ENCODE measurements at regions not wholly inside any gene's neighbourhood (a gene's known extent, or its start where the extent isn't known, plus 50 kb on each side); places are given as distances from the start of the nearest gene placed in this dataset.
A peak's percentile ranks its signal among the peaks of the same experiment; 100 is the strongest.

DNA sequence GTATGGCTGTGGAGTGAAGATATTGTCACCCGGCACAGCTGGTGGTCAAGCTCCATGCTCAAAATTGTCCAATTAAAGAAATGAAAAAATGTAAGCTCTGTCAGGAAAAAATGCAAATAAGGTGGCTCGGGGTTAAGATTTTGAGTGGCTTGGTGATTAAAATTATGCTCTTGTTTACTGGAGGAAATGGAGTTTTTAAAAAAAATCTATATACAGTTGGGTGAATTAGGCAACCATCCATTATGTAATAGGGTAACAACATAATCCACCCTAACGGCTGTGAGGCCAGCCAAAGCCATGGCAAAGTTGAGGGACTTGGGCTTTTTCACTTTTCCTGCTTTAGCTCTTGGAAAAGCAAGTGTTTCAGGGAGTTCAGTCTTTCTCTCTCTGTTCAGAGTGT is 260.8 kb upstream of the HABP2 start:
- DNase-seq (ENCODE audit: low spot score) = no peak

DNA sequence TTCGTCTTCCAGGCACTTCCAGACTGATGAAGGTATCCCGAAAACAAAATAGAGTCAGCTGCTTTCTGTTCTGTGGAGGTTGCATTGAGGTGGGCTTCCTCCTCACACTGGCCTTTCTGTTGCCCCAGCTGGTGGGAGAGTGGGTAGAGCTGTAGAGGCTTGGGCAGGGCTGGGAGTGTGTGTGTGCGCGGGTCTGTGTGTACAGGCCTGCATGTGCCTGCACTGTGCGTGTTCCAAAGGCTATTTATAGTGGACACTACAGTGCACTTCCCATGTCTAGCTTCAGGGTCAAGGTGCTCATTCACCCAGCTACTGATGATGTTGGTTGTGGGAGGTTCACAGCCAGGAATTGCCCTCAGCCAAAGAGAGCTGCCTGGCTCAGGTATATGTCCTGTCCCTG is 260.1 kb upstream of the HABP2 start:
- no peak for DNase-seq (ENCODE audit: low spot score)

DNA sequence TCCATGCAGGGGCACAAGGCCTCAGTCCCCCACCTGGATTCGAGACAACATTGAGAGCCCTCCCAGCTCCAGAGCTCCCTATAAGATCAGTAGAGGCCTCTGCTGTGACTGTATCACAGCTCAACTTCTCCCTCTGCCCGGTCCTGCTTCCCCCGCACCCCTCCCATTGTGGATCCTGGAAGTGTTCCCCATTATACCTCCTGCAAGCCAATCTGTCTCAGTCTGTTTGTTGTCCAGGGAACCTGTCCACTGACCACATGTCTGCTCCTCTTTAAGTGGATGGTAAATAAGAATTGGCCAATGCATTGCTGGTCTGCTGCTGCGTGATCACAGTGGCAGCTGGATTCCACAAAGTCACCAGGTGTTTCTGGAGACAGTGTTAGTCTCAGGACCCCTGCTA is 259.7 kb upstream of the HABP2 start:
- DNase-seq (ENCODE audit: low spot score) = no peak

DNA sequence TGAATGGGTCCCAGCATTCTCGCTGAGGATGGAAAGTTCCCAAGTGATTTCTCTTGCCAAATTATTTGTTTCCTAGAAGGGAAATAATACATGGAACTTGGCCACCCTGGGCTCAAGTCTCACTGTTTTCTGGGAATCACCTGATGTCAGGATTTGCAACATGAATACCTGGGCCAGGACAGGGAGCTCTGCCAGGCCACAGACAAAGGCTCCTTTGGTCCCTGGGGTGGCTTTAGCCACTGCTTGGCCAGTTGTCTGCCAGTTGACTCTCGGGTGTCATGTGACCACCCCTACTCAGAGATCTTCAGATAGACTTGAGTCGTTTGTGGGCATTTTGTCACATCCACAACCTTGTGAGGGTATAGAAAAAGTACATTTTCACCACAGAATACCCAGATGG is 258.0 kb upstream of the HABP2 start:
- DNase-seq (ENCODE audit: low spot score) = no peak

DNA sequence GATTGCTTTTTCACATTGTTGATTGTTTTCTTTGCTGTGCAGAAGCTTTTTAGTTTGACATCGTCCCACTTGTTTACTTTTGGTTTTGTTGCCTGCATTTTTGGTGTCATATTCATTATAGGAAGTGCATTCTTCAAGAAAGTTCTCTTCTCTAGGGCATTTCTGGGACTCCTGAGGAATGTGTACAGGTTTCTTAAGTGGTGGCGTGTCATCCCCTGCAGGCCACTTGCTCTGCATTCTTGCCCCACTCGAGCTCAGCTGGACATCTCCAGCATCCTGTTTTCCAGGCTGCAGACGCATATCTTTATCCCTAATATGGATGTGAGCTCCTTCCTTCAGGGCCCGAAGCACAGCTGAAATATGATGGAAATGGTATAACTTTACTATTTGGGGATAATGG is 255.6 kb upstream of the HABP2 start:
- peak; percentile 15 for DNase-seq (ENCODE audit: low spot score)

DNA sequence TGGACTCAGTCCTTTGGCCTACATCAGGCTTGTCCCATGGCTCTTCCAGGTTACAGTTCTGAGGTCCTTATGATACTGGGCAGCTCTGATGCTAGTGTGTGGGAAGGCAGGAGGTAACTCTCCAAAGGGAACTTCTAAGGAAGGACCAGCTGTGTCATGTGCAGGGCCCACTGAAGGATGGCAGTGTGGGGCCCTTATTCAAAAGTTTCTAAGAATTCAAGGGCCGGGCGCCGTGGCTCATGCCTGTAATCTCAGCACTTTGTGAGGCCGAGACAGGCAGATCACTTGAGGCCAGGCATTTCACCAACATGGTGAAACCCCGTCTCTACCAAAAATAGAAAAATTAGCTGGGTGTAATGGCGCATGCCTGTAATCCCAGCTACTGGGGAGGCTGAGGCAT is 254.2 kb upstream of the HABP2 start:
- no peak for DNase-seq (ENCODE audit: low spot score)

DNA sequence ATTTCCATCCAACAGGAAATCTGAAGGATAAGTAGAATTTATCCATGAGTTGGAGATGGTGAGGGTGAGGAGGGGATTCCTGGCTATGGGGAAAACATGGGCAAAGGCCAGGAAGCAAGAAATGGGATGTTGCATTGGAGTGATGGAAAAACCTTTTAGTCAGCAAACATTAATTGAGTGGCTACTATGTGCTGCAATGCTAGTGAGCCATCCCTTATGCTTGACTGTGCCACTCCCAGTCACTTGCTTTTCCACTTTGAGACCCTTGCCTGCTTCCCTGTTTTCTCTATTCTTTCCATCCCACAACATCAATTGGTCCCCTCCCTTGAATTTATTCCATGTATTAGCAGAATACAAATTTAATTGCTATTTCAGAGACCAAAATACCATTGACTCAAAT is 252.7 kb upstream of the HABP2 start:
- DNase-seq (ENCODE audit: low spot score) = no peak

DNA sequence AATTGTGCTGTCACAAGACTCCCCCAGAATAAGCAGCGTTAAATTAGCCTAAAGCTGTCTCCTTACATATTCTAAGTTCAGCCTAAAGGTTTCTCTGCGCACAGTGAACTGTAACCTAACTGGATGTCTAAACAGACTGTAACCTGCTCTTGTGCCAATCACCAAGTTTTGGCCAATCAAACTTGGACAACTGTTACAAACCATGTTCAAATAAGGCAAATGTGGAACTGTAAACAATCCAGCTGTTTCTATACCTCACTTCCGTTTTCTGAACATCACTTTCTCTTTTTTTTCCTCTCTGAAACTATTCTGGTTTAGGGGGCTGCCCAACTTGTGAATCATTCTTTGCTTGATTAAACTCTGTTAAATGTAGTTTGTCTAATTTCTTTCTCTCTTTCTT is 252.2 kb upstream of the HABP2 start:
- no peak for DNase-seq (ENCODE audit: low spot score)

DNA sequence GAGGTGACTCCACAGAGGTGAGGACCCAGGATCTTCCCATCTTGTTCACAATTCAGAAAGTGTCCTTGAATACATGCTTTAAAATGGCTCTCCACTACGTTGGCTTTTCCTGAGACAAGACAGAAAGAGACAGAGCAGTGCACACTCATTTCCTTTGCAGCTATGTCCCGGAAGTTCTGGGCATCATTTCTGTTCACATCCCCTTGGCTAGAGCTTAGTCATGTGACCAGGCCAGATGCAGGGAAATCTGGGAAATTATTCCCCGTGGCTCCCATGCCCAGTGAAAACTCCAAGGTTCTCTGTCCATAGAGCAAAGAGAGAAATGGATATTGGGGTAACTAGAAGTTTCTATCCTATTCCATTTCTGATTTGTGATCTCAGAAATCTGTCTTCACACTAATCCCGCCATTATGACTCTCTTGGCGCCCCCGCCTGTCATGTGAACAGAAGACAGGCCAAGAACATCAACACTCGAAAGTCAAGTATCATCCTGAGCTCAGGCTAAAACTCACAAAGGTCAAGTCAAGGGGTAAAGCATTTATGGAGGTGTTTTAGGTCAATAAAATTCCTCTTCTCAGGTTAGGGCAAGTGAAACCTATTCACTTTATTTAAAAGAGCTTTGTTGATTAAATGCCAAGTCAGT is 251.4 kb upstream of the HABP2 start:
- DNase-seq (ENCODE audit: low spot score) = no peak

DNA sequence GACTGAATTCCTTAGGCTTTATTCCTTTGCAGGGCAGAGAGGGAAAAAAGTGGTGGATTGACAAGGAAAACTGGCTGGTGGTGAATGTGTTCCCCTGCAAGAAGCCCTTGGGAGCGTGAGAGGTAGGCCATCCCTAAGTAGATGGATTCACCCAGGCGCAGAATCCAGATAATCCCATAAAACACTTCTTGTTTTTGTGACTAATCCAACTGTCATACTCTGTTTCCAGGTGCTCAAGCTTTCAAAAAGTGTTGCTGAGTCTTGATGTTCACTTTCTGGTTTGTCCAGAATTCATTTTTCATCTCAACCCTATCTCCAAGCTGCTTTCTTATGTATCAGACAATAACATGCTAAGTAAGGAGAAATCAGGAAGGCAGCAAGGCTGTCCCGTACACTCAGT is 250.8 kb upstream of the HABP2 start:
- DNase-seq (ENCODE audit: low spot score) = no peak

DNA sequence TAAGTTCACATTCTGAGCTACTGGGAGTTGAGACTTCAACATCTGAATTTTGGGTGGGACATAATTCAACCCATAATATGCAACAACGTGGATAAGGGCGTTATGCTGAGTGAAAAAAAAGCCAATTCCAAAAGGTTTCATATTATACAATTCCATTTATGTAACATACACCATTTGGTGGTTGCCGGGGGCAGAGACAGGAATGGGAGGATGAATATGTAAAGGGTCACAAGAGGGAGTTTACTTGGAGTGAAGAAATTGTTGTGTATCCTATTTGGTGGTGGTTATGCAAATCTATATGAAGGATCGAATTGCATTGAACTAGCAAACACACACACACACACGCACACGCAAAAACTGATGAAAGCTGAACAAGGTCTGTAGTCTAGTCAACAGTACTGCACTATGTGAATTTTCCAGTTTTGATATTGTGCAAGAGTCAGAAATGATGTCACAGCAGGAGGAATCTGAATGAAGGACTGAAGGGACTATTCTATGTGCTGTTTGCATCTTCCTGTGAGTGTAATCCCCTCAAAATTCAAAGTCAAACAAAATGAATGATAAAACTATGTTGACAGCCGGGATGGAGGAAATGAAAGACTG is 249.2 kb upstream of the HABP2 start:
- DNase-seq (ENCODE audit: low spot score) = no peak

DNA sequence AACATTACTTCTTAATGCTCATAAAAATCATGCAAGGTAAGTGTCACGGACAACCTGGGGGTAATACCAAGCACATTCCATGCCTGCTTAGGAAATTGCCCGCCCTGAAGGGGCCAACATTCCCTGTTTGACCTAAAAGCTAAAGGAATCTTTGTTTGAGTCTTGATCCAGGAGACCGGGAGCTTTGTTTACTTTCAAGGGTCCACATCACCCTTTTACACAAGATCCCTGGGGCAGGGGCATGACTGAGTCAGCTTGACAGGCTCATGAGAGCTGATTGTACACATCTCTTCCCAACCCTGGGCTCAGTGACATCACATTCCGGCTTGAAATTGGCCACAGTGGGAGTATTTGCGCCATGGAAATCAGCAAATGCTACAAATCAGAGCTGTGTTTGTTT is 248.1 kb upstream of the HABP2 start:
- no peak for DNase-seq (ENCODE audit: low spot score)

DNA sequence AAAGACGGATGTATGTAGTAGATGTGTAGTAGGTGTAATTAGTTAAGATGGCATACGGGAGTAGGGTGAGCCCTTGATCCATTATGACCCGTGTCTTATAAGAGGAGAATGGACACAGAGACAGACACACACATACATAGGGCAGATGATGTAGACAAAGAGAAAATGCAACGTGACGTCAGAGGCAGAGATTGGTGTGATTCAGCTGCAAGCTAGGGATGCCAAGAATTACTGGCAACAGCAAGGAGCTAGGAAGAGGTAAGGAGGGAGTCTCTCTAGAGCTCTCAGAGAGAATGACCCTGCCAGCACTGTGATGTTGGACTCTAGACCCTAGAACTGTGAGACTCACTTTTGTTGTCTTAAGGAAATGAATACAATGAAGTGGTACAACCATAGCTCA is 247.0 kb upstream of the HABP2 start:
- DNase-seq (ENCODE audit: low spot score) = no peak

DNA sequence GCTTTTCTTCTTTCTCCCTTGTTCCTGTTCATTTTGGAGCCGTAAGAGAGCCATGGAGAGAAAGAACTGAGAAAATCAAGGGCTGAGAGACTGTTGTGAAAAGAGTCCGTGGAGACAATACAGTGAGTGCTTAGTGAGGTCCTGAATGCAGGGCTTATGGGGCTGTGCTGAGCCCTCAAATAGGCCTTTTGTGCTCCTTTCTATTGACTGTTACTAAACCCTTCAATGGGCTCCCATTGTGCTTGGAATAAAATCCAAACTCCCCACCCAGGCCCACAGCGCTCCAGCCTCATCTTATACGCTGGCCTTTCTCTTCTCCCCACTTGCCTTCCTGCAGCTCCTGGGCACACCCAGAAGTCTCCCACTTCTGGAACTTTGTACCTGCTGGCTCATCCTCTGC is 243.1 kb upstream of the HABP2 start:
- DNase-seq (ENCODE audit: low spot score) = no peak

DNA sequence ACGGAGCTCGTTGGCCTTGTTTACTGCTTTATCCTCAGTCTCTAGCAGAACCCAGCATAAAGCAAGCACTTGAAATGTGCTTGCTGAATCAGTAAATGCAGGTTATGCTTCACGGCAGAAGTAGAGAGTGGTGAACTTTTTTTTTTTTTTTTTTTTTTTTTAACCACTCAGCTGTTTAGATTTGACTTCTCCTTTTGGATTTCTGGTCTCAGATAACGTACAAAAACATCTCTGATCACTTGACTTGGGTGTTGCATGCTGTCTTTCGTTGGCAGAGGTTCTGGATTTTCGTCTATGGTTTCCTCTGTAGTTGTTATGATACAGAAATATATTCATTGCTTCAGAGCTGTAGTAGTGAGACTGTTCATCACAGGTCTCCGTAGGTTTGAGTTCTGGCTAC is 242.5 kb upstream of the HABP2 start:
- DNase-seq (ENCODE audit: low spot score) = no peak

DNA sequence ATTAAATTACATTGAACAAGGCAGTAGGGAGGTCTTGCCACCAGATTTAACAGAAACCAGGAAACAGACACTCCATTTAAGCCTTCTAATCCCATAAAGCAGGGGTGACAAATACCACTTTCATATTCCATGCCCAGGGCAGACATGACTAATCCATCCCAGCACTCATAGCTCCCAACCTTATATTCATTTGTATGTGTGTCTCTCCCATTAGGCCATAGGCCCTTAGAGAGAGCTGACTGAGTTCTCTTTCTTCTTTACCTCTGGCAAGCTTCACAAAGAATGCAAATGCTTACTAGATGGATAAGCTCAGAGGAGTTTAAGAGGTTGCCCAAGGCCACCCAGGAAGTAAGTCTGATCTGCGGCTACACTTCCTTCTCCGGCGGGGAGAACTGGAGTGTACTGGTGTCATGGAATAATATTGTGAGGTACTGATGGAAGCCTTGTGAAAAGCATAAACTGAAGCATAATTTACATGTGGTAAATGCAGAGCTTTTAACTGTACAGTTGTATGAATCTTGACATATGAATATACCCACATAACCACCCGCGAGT is 239.7 kb upstream of the HABP2 start:
- DNase-seq (ENCODE audit: low spot score) = no peak

DNA sequence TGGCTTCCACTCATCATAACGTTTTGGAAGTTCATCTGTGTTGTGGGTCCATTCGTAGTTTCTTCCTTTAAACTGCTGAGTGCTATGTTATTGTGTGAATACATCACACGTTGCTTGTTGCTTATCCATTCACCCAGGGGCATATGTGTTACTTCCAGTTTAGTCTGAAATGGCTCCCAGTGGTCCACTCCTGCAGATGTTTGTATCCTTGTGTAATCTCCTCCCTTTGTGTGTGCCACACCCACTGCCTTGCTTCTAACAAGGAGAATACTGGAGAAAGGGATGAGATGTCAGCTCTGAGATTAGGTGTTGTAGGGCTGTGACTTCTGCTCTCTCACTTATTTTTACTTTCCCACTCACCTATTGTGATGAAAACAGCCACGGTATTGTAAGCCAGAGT is 239.1 kb upstream of the HABP2 start:
- DNase-seq (ENCODE audit: low spot score) = no peak

DNA sequence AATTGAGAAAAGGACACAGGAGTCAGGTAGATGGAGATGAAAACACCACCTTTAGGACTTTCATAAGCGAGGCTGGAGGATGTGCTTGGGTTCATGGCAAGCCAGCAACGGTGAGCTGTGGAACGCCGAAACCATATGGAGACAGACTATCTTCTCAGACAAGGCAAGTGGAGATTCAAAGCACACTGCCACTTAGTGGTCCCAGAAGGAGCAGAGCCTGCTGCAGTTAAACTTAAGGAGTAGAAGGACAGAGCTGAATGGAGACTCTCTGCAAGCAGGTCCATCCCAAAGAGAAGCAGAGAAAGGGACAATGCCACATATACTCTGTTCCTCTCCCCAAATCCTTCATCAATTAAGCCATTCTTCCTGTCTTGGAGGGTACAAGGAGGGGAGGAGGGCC is 236.3 kb upstream of the HABP2 start:
- DNase-seq (ENCODE audit: low spot score) = no peak

DNA sequence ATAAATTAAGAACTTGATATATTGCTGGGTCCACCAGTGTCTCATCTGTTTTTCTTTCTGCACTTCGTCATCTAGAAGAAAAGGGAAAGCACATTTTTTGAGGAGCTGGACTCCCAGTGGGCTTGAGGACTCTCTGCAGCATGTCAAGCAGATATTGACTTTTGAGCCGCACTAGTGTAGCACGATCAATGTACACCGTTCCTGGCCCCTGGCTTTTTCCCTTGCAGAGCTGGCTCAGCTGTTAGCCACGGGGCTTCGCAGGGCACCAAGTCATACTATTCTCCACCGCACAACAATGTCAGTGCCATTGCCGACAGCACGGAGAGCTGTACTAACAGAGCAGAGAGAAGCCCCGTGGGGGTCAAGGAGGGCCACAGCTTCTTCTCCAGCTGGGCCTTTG is 235.4 kb upstream of the HABP2 start:
- DNase-seq (ENCODE audit: low spot score) = no peak

DNA sequence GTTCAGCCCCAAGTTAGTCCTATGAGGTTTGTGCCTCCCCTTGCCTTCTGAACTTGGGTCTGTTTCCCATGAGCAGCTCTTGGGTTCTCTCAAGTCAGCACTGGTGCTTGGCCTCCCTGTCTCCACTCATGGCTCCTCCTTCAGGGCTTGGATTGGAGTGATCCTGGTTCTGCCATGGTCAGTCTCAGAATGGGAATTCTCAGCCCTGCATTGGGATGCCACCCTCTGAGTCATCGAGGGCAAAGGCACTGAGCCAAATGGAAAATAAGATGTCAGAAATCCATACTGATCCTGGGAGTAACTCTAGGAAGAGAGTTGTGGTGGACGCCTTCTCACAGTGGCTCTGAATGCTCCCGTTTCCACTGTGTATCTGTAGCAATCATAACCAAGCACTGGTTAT is 233.4 kb upstream of the HABP2 start:
- DNase-seq (ENCODE audit: low spot score) = no peak

DNA sequence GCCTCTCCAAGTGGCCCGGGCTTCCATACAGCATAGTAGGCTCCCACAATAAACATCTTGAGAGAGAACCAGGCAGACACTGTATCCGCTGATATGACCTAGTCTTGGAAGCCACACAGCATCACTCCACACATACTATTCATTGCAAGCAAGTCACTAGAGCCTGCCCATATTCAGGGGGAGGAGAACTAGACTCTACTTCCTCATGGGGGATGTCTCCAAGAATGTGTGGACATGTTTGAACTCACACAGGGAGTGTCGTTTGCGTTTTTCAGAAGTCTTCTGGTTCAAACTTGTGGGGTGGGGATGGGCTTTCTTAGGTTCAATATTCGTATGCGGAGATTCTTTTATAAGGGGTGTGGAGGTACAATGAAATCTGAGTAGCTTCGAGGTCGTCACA is 232.6 kb upstream of the HABP2 start:
- DNase-seq (ENCODE audit: low spot score) = no peak

DNA sequence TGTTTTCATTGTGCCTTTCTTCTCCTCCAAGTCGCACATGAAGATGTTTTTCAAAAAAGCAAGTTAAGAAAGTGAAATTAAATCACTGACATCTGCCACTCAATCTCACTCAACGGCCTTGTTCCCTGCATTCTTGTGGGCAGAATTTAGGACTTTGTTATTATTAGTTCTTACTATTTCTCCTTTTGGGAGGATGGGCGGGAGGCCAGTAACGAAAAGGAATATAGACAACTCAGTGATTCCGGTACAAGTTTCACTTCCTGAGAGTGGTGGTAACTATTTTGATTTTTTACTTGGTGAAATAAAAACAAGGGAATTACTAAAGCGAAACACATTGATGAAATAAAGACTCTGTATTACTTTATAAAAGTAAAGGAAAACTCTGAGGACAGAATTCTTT is 231.9 kb upstream of the HABP2 start:
- DNase-seq (ENCODE audit: low spot score) = no peak

DNA sequence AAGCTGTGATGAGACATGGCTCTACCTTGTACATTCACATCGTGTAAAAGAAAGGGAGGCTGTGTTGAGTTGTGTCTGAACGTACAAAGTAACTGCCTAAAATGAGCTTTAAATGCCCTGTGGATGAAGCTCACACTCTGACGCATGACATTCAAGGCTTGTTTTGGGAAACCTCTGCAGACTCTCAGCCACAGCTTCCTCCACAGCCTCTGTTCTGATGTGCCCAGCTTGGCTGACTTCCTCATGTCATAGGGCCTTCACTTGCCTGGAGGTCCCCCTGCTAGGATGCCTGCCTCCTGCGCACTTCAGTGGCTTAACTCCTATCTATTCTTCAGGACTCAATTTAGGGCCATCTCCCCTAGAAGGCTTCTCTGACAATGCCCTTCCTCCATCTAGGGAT is 230.0 kb upstream of the HABP2 start:
- DNase-seq (ENCODE audit: low spot score) = no peak

DNA sequence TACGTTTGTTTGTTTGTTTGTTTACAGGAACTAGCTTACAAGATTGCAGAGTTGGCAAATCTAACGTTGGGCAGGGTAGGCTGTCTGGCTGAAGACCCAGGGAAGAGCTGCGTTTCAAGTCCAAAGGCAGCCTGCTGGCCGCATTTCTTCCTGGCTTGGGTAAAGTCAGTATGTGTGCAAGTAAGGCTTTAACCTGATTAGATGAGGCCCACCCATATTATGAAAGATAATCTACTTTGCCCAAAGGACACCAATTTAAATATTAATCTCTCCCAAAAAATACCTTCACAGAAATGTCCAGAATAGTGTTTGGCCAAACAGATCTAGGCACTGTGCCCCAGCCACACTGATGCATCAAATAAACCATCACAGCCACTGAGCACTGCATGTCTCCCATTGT is 228.9 kb upstream of the HABP2 start:
- DNase-seq (ENCODE audit: low spot score) = no peak

Data from LoVo (cell line).